ENCODE measurements at regions not wholly inside any gene's neighbourhood (a gene's known extent, or its start where the extent isn't known, plus 50 kb on each side); places are given as distances from the start of the nearest gene placed in this dataset.

- Histone ChIP-seq H3K9ac (ENCODE audit: low read length) (no peak overlapping the region), H3K27me3 (ENCODE audit: control insufficient read depth, insufficient read depth, low read length) (no peaks in the 10 kb centered on the region), H3K27ac (ENCODE audit: low read depth, low read length) (no peak overlapping the region), H3K4me3 (ENCODE audit: low read length) (no peak overlapping the region), H3K36me3 (ENCODE audit: control insufficient read depth, insufficient read depth, low read length) (no peaks in the 10 kb centered on the region), H3K4me1 (ENCODE audit: control insufficient read depth, insufficient read depth, low read length) (no peaks in the 10 kb centered on the region)
Measured at GRCh38 chr14:104245075-104245474, 106.7 kb downstream of the KIF26A start.

- Histone ChIP-seq H3K4me3 (ENCODE audit: low read length) (no peak overlapping the region), H3K27ac (ENCODE audit: low read depth, low read length) (no peak overlapping the region), H3K9ac (ENCODE audit: low read length) (no peak overlapping the region), H3K4me1 (ENCODE audit: control insufficient read depth, insufficient read depth, low read length) (no peaks in the 10 kb centered on the region), H3K27me3 (ENCODE audit: control insufficient read depth, insufficient read depth, low read length) (no peaks in the 10 kb centered on the region), H3K36me3 (ENCODE audit: control insufficient read depth, insufficient read depth, low read length) (no peaks in the 10 kb centered on the region)
Measured at GRCh38 chr14:104245723-104246122, 107.3 kb downstream of the KIF26A start.

GRCh38 chr14:104246401-104247335 is 108.3 kb downstream of the KIF26A start:
- Histone ChIP-seq H3K4me1 (ENCODE audit: control insufficient read depth, insufficient read depth, low read length) (no peaks in the 10 kb centered on the region), H3K4me3 (ENCODE audit: low read length) (no peak overlapping the region), H3K36me3 (ENCODE audit: control insufficient read depth, insufficient read depth, low read length) (no peaks in the 10 kb centered on the region), H3K9ac (ENCODE audit: low read length) (no peak overlapping the region), H3K27ac (ENCODE audit: low read depth, low read length) (no peak overlapping the region), H3K27me3 (ENCODE audit: control insufficient read depth, insufficient read depth, low read length) (no peaks in the 10 kb centered on the region)

GRCh38 chr14:104247336-104248202 is 109.2 kb downstream of the KIF26A start:
- H3K27me3 ChIP-seq (ENCODE audit: control insufficient read depth, insufficient read depth, low read length): no peaks in the 10 kb centered on the region
- H3K27ac ChIP-seq (ENCODE audit: low read depth, low read length): no peak overlapping the region
- no peaks in the 10 kb centered on the region for H3K4me1 ChIP-seq (ENCODE audit: control insufficient read depth, insufficient read depth, low read length)
- H3K4me3 ChIP-seq (ENCODE audit: low read length): no peak overlapping the region
- H3K9ac ChIP-seq (ENCODE audit: low read length): no peak overlapping the region
- H3K36me3 ChIP-seq (ENCODE audit: control insufficient read depth, insufficient read depth, low read length): no peaks in the 10 kb centered on the region

DNA sequence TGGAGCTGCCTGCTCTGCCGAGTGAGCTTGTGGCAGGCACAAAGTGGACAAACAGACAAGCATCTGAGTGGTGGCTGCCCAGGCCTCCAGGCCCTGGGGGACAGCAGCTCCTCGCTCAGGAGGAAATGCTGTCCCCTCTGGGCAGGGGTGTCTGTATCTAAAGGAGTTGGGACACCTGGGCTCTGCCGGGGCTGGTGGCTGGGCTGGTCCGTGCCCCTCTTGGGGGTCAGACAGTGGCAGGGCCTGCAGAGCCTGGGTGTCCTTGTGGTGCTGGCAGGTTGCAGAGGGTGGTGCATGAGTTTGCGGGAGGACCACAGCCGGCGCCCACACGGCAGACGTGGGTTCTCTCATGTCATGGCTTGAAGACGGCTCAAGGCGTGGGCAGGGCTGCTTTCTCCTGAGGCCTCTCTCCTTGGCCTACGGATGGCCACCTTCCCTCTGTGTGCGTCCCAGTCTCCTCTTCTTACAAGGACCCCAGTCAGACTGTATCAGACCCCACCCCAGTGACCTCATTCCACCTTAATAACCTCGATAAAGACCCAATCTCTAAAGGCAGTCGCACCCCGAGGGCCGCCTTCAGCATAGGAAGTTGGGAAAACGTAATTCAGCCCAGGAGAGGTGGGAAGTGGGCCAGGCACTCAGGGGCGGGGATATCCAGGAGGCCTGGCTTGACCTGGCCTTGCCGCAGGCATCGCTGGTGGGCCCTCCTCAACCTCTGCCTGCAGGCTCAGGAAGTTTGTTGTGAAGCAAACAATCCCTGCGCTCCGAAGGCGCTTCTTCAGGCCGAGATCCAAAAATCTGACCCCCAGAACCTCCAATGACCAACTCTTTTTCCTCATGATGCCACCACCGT is 110.0 kb downstream of the KIF26A start:
- Histone ChIP-seq H3K4me3 (ENCODE audit: low read length) (no peak overlapping the region), H3K27ac (ENCODE audit: low read depth, low read length) (no peak overlapping the region), H3K4me1 (ENCODE audit: control insufficient read depth, insufficient read depth, low read length) (no peaks in the 10 kb centered on the region), H3K27me3 (ENCODE audit: control insufficient read depth, insufficient read depth, low read length) (no peaks in the 10 kb centered on the region), H3K9ac (ENCODE audit: low read length) (no peak overlapping the region), H3K36me3 (ENCODE audit: control insufficient read depth, insufficient read depth, low read length) (no peaks in the 10 kb centered on the region)

DNA sequence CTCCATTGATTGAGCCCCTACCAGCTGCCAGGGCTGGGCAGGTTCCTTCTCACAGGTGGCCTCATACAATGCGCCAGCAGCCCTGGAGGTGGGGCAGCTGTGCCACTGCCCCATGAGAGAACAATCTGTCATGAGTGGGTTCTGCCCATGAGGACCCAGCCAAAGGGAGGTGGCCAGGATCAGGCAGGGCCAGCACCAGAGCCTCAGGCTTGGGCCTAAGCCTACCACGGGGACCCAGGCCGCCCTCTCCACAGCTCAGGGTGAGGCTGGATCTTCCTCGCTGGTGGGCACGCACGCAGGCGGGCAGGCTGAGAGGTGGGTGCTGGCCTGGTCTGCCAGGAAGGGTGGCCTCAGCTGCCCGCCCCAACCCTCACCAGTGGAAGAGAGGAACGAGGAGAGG is 110.7 kb downstream of the KIF26A start:
- H3K4me3 ChIP-seq (ENCODE audit: low read length): no peak overlapping the region
- no peak overlapping the region for H3K27ac ChIP-seq (ENCODE audit: low read depth, low read length)
- H3K4me1 ChIP-seq (ENCODE audit: control insufficient read depth, insufficient read depth, low read length): no peaks in the 10 kb centered on the region
- H3K9ac ChIP-seq (ENCODE audit: low read length): no peak overlapping the region
- H3K27me3 ChIP-seq (ENCODE audit: control insufficient read depth, insufficient read depth, low read length): no peaks in the 10 kb centered on the region
- no peaks in the 10 kb centered on the region for H3K36me3 ChIP-seq (ENCODE audit: control insufficient read depth, insufficient read depth, low read length)

- Histone ChIP-seq H3K9ac (ENCODE audit: low read length) (no peak overlapping the region), H3K4me1 (ENCODE audit: control insufficient read depth, insufficient read depth, low read length) (no peaks in the 10 kb centered on the region), H3K27me3 (ENCODE audit: control insufficient read depth, insufficient read depth, low read length) (no peaks in the 10 kb centered on the region), H3K36me3 (ENCODE audit: control insufficient read depth, insufficient read depth, low read length) (no peaks in the 10 kb centered on the region), H3K27ac (ENCODE audit: low read depth, low read length) (no peak overlapping the region), H3K4me3 (ENCODE audit: low read length) (no peak overlapping the region)
Measured at GRCh38 chr14:104249706-104250105, 111.3 kb downstream of the KIF26A start.

DNA sequence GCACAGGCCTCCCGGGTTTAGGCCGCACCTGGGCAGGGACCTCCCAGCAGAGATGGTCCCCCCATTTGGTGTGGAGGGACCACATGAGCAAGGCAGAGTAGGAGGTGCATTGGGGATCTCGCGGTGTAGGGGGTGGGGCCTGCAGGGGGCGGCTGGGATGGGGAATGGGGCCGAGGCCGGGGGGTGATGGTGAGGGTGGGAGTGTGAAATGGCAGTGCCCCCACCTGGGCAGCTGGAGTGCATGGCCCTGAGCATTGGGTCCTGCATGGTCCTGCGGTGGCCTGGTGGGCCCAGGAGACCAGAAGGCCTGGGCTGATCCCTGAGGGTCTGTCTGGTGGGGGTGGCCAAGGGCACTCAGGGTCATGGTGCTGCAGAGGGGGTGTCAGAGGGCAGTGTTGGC is 111.8 kb downstream of the KIF26A start:
- Histone ChIP-seq H3K4me3 (ENCODE audit: low read length) (no peak overlapping the region), H3K27ac (ENCODE audit: low read depth, low read length) (no peak overlapping the region), H3K36me3 (ENCODE audit: control insufficient read depth, insufficient read depth, low read length) (no peaks in the 10 kb centered on the region), H3K27me3 (ENCODE audit: control insufficient read depth, insufficient read depth, low read length) (no peaks in the 10 kb centered on the region), H3K9ac (ENCODE audit: low read length) (no peak overlapping the region), H3K4me1 (ENCODE audit: control insufficient read depth, insufficient read depth, low read length) (no peaks in the 10 kb centered on the region)

GRCh38 chr14:104252256-104253215 is 114.1 kb downstream of the KIF26A start:
- H3K36me3 ChIP-seq (ENCODE audit: control insufficient read depth, insufficient read depth, low read length): no peaks in the 10 kb centered on the region
- no peak overlapping the region for H3K9ac ChIP-seq (ENCODE audit: low read length)
- H3K27ac ChIP-seq (ENCODE audit: low read depth, low read length): no peak overlapping the region
- H3K27me3 ChIP-seq (ENCODE audit: control insufficient read depth, insufficient read depth, low read length): no peaks in the 10 kb centered on the region
- H3K4me3 ChIP-seq (ENCODE audit: low read length): no peak overlapping the region
- no peaks in the 10 kb centered on the region for H3K4me1 ChIP-seq (ENCODE audit: control insufficient read depth, insufficient read depth, low read length)

GRCh38 chr14:104253223-104253822 is 114.9 kb downstream of the KIF26A start:
- no peak overlapping the region for H3K9ac ChIP-seq (ENCODE audit: low read length)

GRCh38 chr14:104253901-104254353 is 115.5 kb downstream of the KIF26A start:
- no peak overlapping the region for H3K9ac ChIP-seq (ENCODE audit: low read length)
- no peak overlapping the region for H3K4me3 ChIP-seq (ENCODE audit: low read length)
- no peak overlapping the region for H3K27ac ChIP-seq (ENCODE audit: low read depth, low read length)
- H3K4me1 ChIP-seq (ENCODE audit: control insufficient read depth, insufficient read depth, low read length): no peaks in the 10 kb centered on the region
- H3K27me3 ChIP-seq (ENCODE audit: control insufficient read depth, insufficient read depth, low read length): no peaks in the 10 kb centered on the region
- no peaks in the 10 kb centered on the region for H3K36me3 ChIP-seq (ENCODE audit: control insufficient read depth, insufficient read depth, low read length)

More at GRCh38 chr14:104253223-104253822, 114.9 kb downstream of the KIF26A start:
- Histone ChIP-seq H3K4me3 (ENCODE audit: low read length) (no peak overlapping the region), H3K27me3 (ENCODE audit: control insufficient read depth, insufficient read depth, low read length) (no peaks in the 10 kb centered on the region), H3K27ac (ENCODE audit: low read depth, low read length) (no peak overlapping the region), H3K4me1 (ENCODE audit: control insufficient read depth, insufficient read depth, low read length) (no peaks in the 10 kb centered on the region), H3K36me3 (ENCODE audit: control insufficient read depth, insufficient read depth, low read length) (no peaks in the 10 kb centered on the region)

Measured in rectal smooth muscle tissue (tissue), 1 donor.